RWPE2 (cell line): ENCODE measurements at regions not wholly inside any gene's neighbourhood (a gene's known extent, or its start where the extent isn't known, plus 50 kb on each side); places are given as distances from the start of the nearest gene placed in this dataset.

Source experiments
- ATAC-seq: fragments of 200-7000 bp; cut with Tn5 transposase; 3 replicates; pipeline ENCODE4 v1.9.1; 2021; ENCODE audit warnings: low read depth
- DNase-seq: peaks from one replicate; pipeline ENCODE4 v3.0.0-alpha.2; 2020; ENCODE audit warnings: low spot score
- H3K27ac ChIP-seq: fragments of 450-650 bp; 2 replicates; pipeline ENCODE4 v1.5.1; 2017; ENCODE audit warnings: mild to moderate bottlenecking; ENCODE audit not compliant: poor library complexity, severe bottlenecking
- H3K27me3 ChIP-seq: fragments of 250-450 bp; sonication (Bioruptor Pico); 2 replicates; pipeline ENCODE4 v1.5.1; 2021; ENCODE audit warnings: mild to moderate bottlenecking, moderate library complexity; ENCODE audit not compliant: insufficient read depth, poor library complexity, severe bottlenecking
- H3K36me3 ChIP-seq: fragments of 250-450 bp; sonication (Bioruptor Pico); 2 replicates; pipeline ENCODE4 v1.5.1; 2020; ENCODE audit warnings: low read depth, mild to moderate bottlenecking, moderate library complexity
- H3K4me1 ChIP-seq: fragments of 250-450 bp; sonication (Bioruptor Pico); 2 replicates; pipeline ENCODE4 v1.5.1; 2021; ENCODE audit warnings: mild to moderate bottlenecking, moderate library complexity; ENCODE audit not compliant: insufficient read depth, poor library complexity, severe bottlenecking
- H3K4me3 ChIP-seq: fragments of 250-450 bp; sonication (Bioruptor Pico); 2 replicates; pipeline ENCODE4 v1.5.1; 2021; ENCODE audit warnings: mild to moderate bottlenecking, moderate library complexity; ENCODE audit not compliant: severe bottlenecking
- H3K9me3 ChIP-seq: fragments of 250-450 bp; sonication (Bioruptor Pico); 2 replicates; pipeline ENCODE4 v1.5.1; 2021; ENCODE audit warnings: mild to moderate bottlenecking, moderate library complexity; ENCODE audit not compliant: severe bottlenecking
- TF ChIP-seq, protein P1 (sequence below): fragments of 450-650 bp; IDR thresholded peaks from one replicate; pipeline ENCODE4 v1.5.1; 2017; ENCODE audit warnings: mild to moderate bottlenecking, moderate library complexity; ENCODE audit not compliant: poor library complexity, severe bottlenecking

DNA sequence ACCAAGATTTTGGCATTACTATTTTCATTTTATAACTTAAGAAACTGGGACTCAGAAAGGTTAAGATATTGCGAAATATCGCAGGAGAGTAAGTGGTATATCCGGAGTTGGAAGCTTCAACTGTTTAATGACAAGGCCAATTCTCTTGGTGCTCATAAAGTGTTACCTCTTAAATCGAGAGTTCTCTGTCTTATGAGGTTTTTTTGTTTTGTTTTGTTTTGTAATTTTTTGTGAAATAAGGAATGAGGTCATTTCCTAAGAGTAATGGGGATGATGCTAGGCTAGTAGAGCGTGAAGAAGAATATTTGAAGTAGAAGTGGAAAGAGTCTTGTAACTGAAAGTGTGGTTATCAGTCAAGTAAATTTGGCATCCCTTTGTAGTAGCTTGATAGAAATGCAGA lies 183.2 kb upstream of the DAB2 start:
- Histone ChIP-seq H3K9me3 (no peaks in the 10 kb centered on the region), H3K4me3 (no peak overlapping the region), H3K4me1 (no peaks in the 10 kb centered on the region), H3K27ac (no peak overlapping the region), H3K36me3 (no peaks in the 10 kb centered on the region), H3K27me3 (no peaks in the 10 kb centered on the region)
- TF ChIP-seq, protein P1, sequence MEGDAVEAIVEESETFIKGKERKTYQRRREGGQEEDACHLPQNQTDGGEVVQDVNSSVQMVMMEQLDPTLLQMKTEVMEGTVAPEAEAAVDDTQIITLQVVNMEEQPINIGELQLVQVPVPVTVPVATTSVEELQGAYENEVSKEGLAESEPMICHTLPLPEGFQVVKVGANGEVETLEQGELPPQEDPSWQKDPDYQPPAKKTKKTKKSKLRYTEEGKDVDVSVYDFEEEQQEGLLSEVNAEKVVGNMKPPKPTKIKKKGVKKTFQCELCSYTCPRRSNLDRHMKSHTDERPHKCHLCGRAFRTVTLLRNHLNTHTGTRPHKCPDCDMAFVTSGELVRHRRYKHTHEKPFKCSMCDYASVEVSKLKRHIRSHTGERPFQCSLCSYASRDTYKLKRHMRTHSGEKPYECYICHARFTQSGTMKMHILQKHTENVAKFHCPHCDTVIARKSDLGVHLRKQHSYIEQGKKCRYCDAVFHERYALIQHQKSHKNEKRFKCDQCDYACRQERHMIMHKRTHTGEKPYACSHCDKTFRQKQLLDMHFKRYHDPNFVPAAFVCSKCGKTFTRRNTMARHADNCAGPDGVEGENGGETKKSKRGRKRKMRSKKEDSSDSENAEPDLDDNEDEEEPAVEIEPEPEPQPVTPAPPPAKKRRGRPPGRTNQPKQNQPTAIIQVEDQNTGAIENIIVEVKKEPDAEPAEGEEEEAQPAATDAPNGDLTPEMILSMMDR, result no peak
- ATAC-seq (no peak), DNase-seq (no peak)

DNA sequence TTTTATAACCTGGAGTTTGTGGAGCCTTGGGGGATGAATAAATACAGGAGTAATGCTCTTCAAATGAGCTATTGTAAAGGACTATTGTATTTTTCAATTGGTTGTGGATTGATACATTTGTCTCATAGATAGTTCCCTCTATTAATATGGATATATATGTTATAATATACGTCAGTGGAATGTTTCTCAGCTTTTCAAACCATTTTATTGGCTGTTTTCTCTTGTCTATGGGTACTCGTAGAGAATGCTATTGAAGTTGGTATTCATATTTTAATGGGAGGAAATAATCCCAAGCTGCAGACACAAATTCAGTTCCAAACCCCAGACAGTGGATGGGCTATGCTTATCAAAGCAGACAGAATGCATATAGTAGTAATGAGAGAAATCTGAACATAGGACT lies 181.8 kb upstream of the DAB2 start:
- no peaks in the 10 kb centered on the region for H3K4me1 ChIP-seq
- ATAC-seq (no peak), DNase-seq (no peak)

DNA sequence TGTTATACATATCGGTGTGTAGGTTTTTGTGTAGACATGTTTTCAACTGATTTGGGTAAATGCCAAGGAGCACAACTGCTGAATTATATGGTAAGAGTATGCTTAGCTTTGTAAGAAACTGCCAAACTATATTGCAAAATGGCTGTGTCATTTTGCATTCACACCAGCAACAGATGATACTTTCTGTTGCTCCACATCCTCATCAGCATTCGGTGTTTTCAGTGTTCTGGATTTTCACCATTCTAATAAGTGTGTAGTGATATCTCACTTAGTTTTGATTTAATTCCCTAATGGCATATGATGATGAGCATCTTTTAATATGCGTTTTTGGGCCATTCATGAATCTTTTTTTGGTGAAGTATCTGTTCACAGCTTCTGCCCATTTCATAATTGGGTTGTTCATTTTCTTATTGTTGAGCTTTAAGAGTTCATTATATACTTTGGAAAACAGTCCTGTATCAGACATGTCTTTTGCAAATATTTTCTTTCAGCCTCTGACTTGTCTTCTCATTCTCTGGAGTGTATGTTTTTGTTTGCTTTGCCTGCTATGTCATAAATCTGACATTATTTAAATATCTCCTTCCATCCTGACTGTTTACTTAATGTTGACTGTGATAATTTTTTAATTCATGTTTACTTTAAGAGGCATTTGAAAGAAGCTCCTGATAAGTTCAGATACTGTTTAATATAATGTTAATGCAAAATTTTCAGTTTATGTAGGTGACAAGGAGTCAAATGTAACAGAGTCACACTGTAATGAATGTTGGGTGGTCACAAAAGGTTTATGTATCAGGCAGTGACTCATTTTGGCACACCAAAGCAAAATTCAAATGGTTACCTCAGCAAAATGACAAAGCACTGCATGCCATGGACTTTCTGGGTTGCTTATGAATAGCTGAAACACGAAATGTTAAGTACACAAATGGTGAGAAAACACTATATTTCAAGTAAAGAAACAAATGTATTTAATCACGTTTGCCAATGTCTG lies 181.1 kb upstream of the DAB2 start:
- H3K4me1 ChIP-seq, result no peaks in the 10 kb centered on the region
- H3K27me3 ChIP-seq, result no peaks in the 10 kb centered on the region
- ATAC-seq, result no peak
- no peaks in the 10 kb centered on the region for H3K9me3 ChIP-seq
- no peak for DNase-seq
- TF ChIP-seq, protein P1, result no peak
- H3K27ac ChIP-seq, result no peak overlapping the region
- H3K36me3 ChIP-seq, result no peaks in the 10 kb centered on the region
- no peak overlapping the region for H3K4me3 ChIP-seq

More for the DNA sequence above, 181.8 kb upstream of the DAB2 start:
- TF ChIP-seq, protein P1, result no peak
- no peaks in the 10 kb centered on the region for H3K27me3 ChIP-seq
- H3K9me3 ChIP-seq, result no peaks in the 10 kb centered on the region
- no peak overlapping the region for H3K4me3 ChIP-seq
- no peak overlapping the region for H3K27ac ChIP-seq
- H3K36me3 ChIP-seq, result no peaks in the 10 kb centered on the region

DNA sequence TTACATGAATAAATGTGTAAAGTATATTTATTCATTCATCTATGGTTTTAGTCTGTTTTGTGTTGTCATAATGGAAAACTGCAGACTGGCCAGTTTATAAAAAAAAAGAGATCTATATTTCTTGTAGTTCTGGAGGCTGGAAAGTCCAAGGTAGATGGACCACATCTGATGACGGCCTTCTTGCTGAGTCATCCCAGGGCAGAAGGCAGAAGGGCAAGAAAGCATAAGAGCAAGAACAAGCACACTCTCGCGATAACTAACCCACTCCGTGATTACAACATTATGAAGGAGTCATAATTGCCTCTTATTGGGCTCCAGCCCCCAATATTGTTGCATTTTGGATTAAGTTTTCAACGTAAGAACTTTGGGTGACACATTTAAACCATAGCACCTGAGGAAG lies 180.4 kb upstream of the DAB2 start:
- H3K27ac ChIP-seq, result no peak overlapping the region
- TF ChIP-seq, protein P1, result no peak
- DNase-seq (no peak), ATAC-seq (no peak)
- no peak overlapping the region for H3K4me3 ChIP-seq
- no peaks in the 10 kb centered on the region for H3K27me3 ChIP-seq
- no peaks in the 10 kb centered on the region for H3K9me3 ChIP-seq
- H3K4me1 ChIP-seq, result no peaks in the 10 kb centered on the region
- no peaks in the 10 kb centered on the region for H3K36me3 ChIP-seq

DNA sequence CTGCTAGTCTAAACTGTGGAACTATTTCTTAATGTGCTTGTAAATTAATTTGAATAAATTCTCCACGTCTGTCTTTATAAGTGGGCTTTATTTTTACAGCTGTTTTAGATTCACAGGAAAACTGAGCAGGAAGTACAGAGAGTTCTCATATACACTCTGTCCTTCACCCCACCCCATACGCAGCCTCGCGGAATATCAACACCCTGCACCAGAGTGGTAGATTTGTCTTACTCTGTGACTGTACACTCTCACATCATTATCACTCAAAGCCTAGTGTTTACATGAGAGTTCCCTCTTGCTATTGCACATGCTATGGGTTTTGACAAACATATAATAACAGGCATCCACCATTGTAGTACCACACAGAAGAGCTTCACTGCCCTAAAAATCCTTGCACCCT lies 179.7 kb upstream of the DAB2 start:
- H3K27ac ChIP-seq, result no peak overlapping the region
- TF ChIP-seq, protein P1, result no peak
- H3K4me1 ChIP-seq, result no peaks in the 10 kb centered on the region
- H3K27me3 ChIP-seq, result no peaks in the 10 kb centered on the region
- H3K9me3 ChIP-seq, result no peaks in the 10 kb centered on the region
- H3K36me3 ChIP-seq, result no peaks in the 10 kb centered on the region
- DNase-seq, result no peak
- ATAC-seq, result no peak
- no peak overlapping the region for H3K4me3 ChIP-seq
